ENCODE measurements at regions not wholly inside any gene's neighbourhood (a gene's known extent, or its start where the extent isn't known, plus 50 kb on each side); places are given as distances from the start of the nearest gene placed in this dataset.

DNA sequence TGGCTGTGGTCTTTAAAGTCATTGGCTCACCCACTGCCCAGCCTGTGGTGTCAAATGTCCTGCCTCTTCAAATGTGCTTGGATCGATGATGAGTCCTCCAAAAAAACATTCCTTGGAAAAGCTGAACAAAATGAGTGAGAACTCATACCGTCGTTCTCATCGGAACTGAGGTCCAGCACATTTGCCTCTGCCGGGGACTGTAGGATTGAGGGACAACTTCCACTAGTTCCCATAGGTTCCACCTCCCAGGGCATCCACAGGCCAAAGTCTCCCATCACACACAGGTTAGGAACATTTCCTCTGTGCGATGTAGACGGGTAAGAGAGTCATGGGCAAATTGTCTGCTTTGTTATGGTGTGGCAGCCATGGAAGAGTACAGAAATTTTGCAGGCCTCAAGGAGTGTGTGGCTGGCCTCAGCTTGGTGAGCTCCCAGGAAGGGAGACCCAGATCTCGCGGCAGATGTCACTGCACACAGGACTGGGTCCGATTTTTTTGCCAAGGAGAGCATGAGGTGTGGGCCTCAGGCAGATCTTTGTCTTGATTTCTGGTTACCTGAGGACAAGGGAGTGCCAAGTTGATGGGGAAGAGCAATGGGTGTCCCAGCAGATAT is 115.7 kb downstream of the SNRPN start:
- in situ Hi-C loops (cut with MboI) = no loop called here
- ChIA-PET POLR2A (no interaction called here), CTCF (ENCODE audit: low intra/inter-chr PET ratio) (no interaction called here)
- TF ChIP-seq, protein P1, sequence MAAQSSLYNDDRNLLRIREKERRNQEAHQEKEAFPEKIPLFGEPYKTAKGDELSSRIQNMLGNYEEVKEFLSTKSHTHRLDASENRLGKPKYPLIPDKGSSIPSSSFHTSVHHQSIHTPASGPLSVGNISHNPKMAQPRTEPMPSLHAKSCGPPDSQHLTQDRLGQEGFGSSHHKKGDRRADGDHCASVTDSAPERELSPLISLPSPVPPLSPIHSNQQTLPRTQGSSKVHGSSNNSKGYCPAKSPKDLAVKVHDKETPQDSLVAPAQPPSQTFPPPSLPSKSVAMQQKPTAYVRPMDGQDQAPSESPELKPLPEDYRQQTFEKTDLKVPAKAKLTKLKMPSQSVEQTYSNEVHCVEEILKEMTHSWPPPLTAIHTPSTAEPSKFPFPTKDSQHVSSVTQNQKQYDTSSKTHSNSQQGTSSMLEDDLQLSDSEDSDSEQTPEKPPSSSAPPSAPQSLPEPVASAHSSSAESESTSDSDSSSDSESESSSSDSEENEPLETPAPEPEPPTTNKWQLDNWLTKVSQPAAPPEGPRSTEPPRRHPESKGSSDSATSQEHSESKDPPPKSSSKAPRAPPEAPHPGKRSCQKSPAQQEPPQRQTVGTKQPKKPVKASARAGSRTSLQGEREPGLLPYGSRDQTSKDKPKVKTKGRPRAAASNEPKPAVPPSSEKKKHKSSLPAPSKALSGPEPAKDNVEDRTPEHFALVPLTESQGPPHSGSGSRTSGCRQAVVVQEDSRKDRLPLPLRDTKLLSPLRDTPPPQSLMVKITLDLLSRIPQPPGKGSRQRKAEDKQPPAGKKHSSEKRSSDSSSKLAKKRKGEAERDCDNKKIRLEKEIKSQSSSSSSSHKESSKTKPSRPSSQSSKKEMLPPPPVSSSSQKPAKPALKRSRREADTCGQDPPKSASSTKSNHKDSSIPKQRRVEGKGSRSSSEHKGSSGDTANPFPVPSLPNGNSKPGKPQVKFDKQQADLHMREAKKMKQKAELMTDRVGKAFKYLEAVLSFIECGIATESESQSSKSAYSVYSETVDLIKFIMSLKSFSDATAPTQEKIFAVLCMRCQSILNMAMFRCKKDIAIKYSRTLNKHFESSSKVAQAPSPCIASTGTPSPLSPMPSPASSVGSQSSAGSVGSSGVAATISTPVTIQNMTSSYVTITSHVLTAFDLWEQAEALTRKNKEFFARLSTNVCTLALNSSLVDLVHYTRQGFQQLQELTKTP (IDR thresholded peaks at IDR 0.05; ENCODE audit: low read depth in 1 of 2, partially characterized antibody in 2 of 2) = no peak
- TF ChIP-seq FOSL1 (tag; conservative IDR thresholded peaks at IDR 0.05) = no peak
- TF ChIP-seq ZNF165 (CRISPR knock-in tag; IDR thresholded peaks at IDR 0.05; ENCODE audit: borderline replicate concordance) = no peak
- TF ChIP-seq PHB (CRISPR knock-in tag; IDR thresholded peaks at IDR 0.05) = no peak
- peak; percentile 72; the same call in 1 of the 2 replicates for TF ChIP-seq ZNF274 (IDR thresholded peaks at IDR 0.05; ENCODE audit: borderline replicate concordance, low read depth, low read length)
- H3K9ac ChIP-seq (ENCODE audit: insufficient read depth in 1 of 2, low read depth in 2 of 2, low read length in 2 of 2) = no peak overlapping the region
- no peaks in the 10 kb centered on the region for H3K27me3 ChIP-seq (ENCODE audit: control insufficient read depth in 2 of 2, insufficient read depth in 2 of 2, low read length in 2 of 2)
- no peak for FAIRE-seq
- WGBS (ENCODE audit: insufficient coverage, low coverage, missing lambda C conversion rate) = 2% methylated on average over 10 of the region's 10 CpGs
- ATAC-seq = no peak
- intact Hi-C loops (cut with micrococcal nuclease) = no loop called here
- no peak overlapping the region for H3K27ac ChIP-seq (ENCODE audit: extremely low read depth, low read depth, low read length)
- no peak overlapping the region for H3K4me2 ChIP-seq (ENCODE audit: insufficient read depth, low read length)
- no peaks in the 10 kb centered on the region for H3K9me1 ChIP-seq (ENCODE audit: control insufficient read depth, insufficient read depth, low read length)
- H3K79me2 ChIP-seq (ENCODE audit: control insufficient read depth, insufficient read depth, low read length) = no peaks in the 10 kb centered on the region
- no peak for DNase-seq (ENCODE audit: extremely low read depth in 1 of 4, low spot score in 3 of 4)
- no peak overlapping the region for H3K4me3 ChIP-seq
- H3K36me3 ChIP-seq (ENCODE audit: control insufficient read depth, insufficient read depth, low read length) = no peaks in the 10 kb centered on the region
- no peaks in the 10 kb centered on the region for H4K20me1 ChIP-seq (replicated peaks; ENCODE audit: control insufficient read depth, insufficient read depth, low read length)
- H3K9me3 ChIP-seq (replicated peaks; ENCODE audit: control insufficient read depth, insufficient read depth, low read depth, low read length) = peaks cover 3% of the 10 kb centered on the region; the same call in 1 of the 2 replicates
- no peaks in the 10 kb centered on the region for H3K4me1 ChIP-seq (replicated peaks in 1 of 2; ENCODE audit: control insufficient read depth in 2 of 2, insufficient read depth in 2 of 2, low read length in 2 of 2)
- no peak overlapping the region for H2AFZ ChIP-seq (ENCODE audit: low read depth, low read length)
- BruUV-seq (replicated peaks) = no TSS peak
